K562 (cell line): ENCODE measurements at regions not wholly inside any gene's neighbourhood (a gene's known extent, or its start where the extent isn't known, plus 50 kb on each side); places are given as distances from the start of the nearest gene placed in this dataset.

Experiments
- ATAC-seq: fragments of 200-7000 bp; cut with Tn5 transposase; 3 replicates; pipeline ENCODE4 v1.9.1; 2020; ENCODE audit warnings: moderate library complexity
- BruUV-seq: library from RNA; stranded (reverse); fragments of 400-500 nt; replicated peaks from 2 replicates; lab custom pipeline; 2021; lab: Mats Ljungman, UMichigan
- CTCF ChIA-PET: fragments of 300-600 bp; formaldehyde crosslinking; extraction: SDS; loops from one replicate; lab custom pipeline; 2021; ENCODE audit warnings: low intra/inter-chr PET ratio; lab: Yijun Ruan, JAX
- POLR2A ChIA-PET: fragments of 300-600, 350-650 bp; sonication (Branson Sonifier 250); formaldehyde crosslinking; extraction: SDS; loops from one replicate; lab custom pipeline; 2021; ENCODE audit warnings: antibody characterized with exemption, inconsistent platforms; lab: Yijun Ruan, JAX
- DNase-seq, 4 experiments: peaks; one replicate each; pipeline versions ENCODE4 v3.0.0 to v3.0.0-alpha.2; 2011 to 2018; ENCODE audit warnings: low spot score in 3 of 4, mixed read lengths in 3 of 4; ENCODE audit errors: extremely low read depth in 1 of 4
- FAIRE-seq: peaks from 2 replicates; lab custom pipeline; 2011; peaks lifted over from hg19 to GRCh38; lab: Jason Lieb, UNC
- H2AFZ ChIP-seq: 2 replicates; pipeline ENCODE4 v1.6.0; 2011; ENCODE audit warnings: low read depth, low read length, control low read depth, inconsistent platforms
- H3K27ac ChIP-seq: fragments of 200-600 bp; 3 replicates; pipeline ENCODE4 v1.8.0; 2011; ENCODE audit warnings: low read depth, mild to moderate bottlenecking, control low read depth, inconsistent platforms, low read length, moderate library complexity, mixed read lengths; ENCODE audit errors: extremely low read depth
- H3K27me3 ChIP-seq, 2 experiments: fragments of 300-600 bp in 1 of 2; 2 replicates in 1 of 2; 3 replicates in 1 of 2; pipeline versions ENCODE4 v1.6.0 to v1.8.0; 2011; ENCODE audit warnings: inconsistent platforms in 2 of 2, low read length in 2 of 2, mild to moderate bottlenecking in 1 of 2, mixed read lengths in 1 of 2, moderate library complexity in 1 of 2; ENCODE audit not compliant: control insufficient read depth in 2 of 2, insufficient read depth in 2 of 2
- H3K36me3 ChIP-seq: fragments of 300-600 bp; 3 replicates; pipeline ENCODE4 v1.8.0; 2011; ENCODE audit warnings: mild to moderate bottlenecking, low read length, inconsistent platforms; ENCODE audit not compliant: control insufficient read depth, insufficient read depth
- H3K4me1 ChIP-seq, 2 experiments: fragments of 200-600 bp in 1 of 2; replicated peaks in 1 of 2; 2 replicates in 1 of 2; 3 replicates in 1 of 2; pipeline versions ENCODE4 v1.5.1 to v1.8.0; 2011; ENCODE audit warnings: inconsistent platforms in 2 of 2, low read length in 2 of 2, mild to moderate bottlenecking in 1 of 2, mixed read lengths in 1 of 2, moderate library complexity in 1 of 2; ENCODE audit not compliant: control insufficient read depth in 2 of 2, insufficient read depth in 2 of 2
- H3K4me2 ChIP-seq: 2 replicates; pipeline ENCODE4 v1.6.1; 2011; ENCODE audit warnings: low read length, control low read depth, inconsistent platforms, mixed read lengths; ENCODE audit not compliant: insufficient read depth
- H3K4me3 ChIP-seq: fragments of 200-600 bp; sonication (generic), shearing (Covaris generic); 2 replicates; pipeline ENCODE4 v1.5.1; 2016; ENCODE audit warnings: control low read depth, inconsistent platforms
- H3K79me2 ChIP-seq: fragments of 200-600 bp; 3 replicates; pipeline ENCODE4 v1.8.0; 2011; ENCODE audit warnings: low read length, inconsistent platforms; ENCODE audit not compliant: control insufficient read depth, insufficient read depth
- H3K9ac ChIP-seq, 2 experiments: 2 replicates each; pipeline versions ENCODE4 v1.6.0 to v1.6.1; 2011; ENCODE audit warnings: low read depth in 2 of 2, low read length in 2 of 2, control low read depth in 1 of 2, inconsistent platforms in 1 of 2, mild to moderate bottlenecking in 1 of 2, mixed read lengths in 1 of 2; ENCODE audit not compliant: insufficient read depth in 1 of 2
- H3K9me1 ChIP-seq: one replicate; pipeline ENCODE4 v1.6.0; 2011; ENCODE audit warnings: inconsistent platforms, mild to moderate bottlenecking, low read length, moderate library complexity; ENCODE audit not compliant: control insufficient read depth, insufficient read depth
- H3K9me3 ChIP-seq: replicated peaks from 2 replicates; pipeline ENCODE4 v1.5.1; 2011; ENCODE audit warnings: low read depth, low read length, inconsistent platforms; ENCODE audit not compliant: control insufficient read depth, insufficient read depth
- H4K20me1 ChIP-seq: replicated peaks from 2 replicates; pipeline ENCODE4 v1.6.1; 2011; ENCODE audit warnings: low read length, inconsistent platforms, mixed read lengths; ENCODE audit not compliant: control insufficient read depth, insufficient read depth
- BACH1 ChIP-seq: fragments of 200-800 bp; sonication (Bioruptor generic); IDR thresholded peaks from 2 replicates; pipeline ENCODE4 v1.6.1; 2016; ENCODE audit warnings: missing genetic modification characterization, missing compliant biosample characterization
- FOXA3 ChIP-seq, 2 experiments: fragments of 450-650 bp in 1 of 2; sonication (generic) in 1 of 2; formaldehyde crosslinking; IDR thresholded peaks in 1 of 2; conservative IDR thresholded peaks in 1 of 2; 2 replicates each; pipeline versions ENCODE4 v1.4.0 to v1.8.0; 2020 to 2022; ENCODE audit warnings: mild to moderate bottlenecking in 2 of 2, missing genetic modification reagents in 1 of 2
- FOXO4 ChIP-seq: fragments of 450-650 bp; formaldehyde crosslinking; IDR thresholded peaks from 2 replicates; pipeline ENCODE4 v1.4.0; 2020; ENCODE audit warnings: mild to moderate bottlenecking, moderate library complexity
- GATA2 ChIP-seq: sonication (generic); formaldehyde crosslinking; IDR thresholded peaks from 2 replicates; pipeline ENCODE4 v1.4.0; 2020; ENCODE audit warnings: mild to moderate bottlenecking, missing genetic modification reagents
- HDAC8 ChIP-seq: fragments of 450-650 bp; IDR thresholded peaks from 2 replicates; pipeline ENCODE4 v1.6.1; 2016; ENCODE audit warnings: mild to moderate bottlenecking, missing genetic modification characterization, moderate library complexity, missing compliant biosample characterization
- KDM4B ChIP-seq, 2 experiments: fragments of 450-650 bp in 1 of 2; sonication (generic) in 1 of 2; IDR thresholded peaks; 2 replicates each; pipeline ENCODE4 v1.6.1; 2016 to 2017; ENCODE audit warnings: borderline replicate concordance in 2 of 2, antibody characterized with exemption in 1 of 2, low read depth in 1 of 2, mild to moderate bottlenecking in 1 of 2
- NCOA1 ChIP-seq: fragments of 450-650 bp; IDR thresholded peaks from 2 replicates; pipeline ENCODE4 v1.6.1; 2016; ENCODE audit warnings: low read depth
- NFE2 ChIP-seq: IDR thresholded peaks from 2 replicates; pipeline ENCODE4 v1.6.1; 2014; ENCODE audit warnings: antibody characterized with exemption, low read depth
- PATZ1 ChIP-seq: fragments of 250-450 bp; sonication (Bioruptor Pico); IDR thresholded peaks from 2 replicates; pipeline ENCODE4 v1.5.0; 2020; ENCODE audit warnings: mild to moderate bottlenecking, borderline replicate concordance
- SIX5 ChIP-seq, 2 experiments: IDR thresholded peaks; 2 replicates each; pipeline ENCODE4 v1.6.1; 2011; ENCODE audit warnings: low read length in 2 of 2, borderline replicate concordance in 1 of 2, low read depth in 1 of 2, mild to moderate bottlenecking in 1 of 2, moderate library complexity in 1 of 2; ENCODE audit not compliant: insufficient read depth in 1 of 2
- SUPT5H ChIP-seq: fragments of 450-650 bp; IDR thresholded peaks from 2 replicates; pipeline ENCODE4 v1.6.1; 2016
- TARDBP ChIP-seq: fragments of 450-650 bp; IDR thresholded peaks from 2 replicates; pipeline ENCODE4 v1.6.1; 2016
- TFAP4 ChIP-seq: sonication (generic); formaldehyde crosslinking; IDR thresholded peaks from 2 replicates; pipeline ENCODE4 v1.8.0; 2022; ENCODE audit warnings: missing genetic modification reagents, mild to moderate bottlenecking, moderate library complexity, borderline replicate concordance
- ZFPM2 ChIP-seq: fragments of 250-450 bp; sonication (Bioruptor Pico); IDR thresholded peaks from 2 replicates; pipeline ENCODE4 v1.5.1; 2022; ENCODE audit warnings: mild to moderate bottlenecking
- ZHX1 ChIP-seq: fragments of 150-350 bp; conservative IDR thresholded peaks from 2 replicates; pipeline ENCODE4 v1.6.1; 2014; ENCODE audit warnings: low read length
- ZNF282 ChIP-seq: sonication (generic); formaldehyde crosslinking; IDR thresholded peaks from 2 replicates; pipeline ENCODE4 v1.8.1; 2023; ENCODE audit warnings: missing genetic modification reagents
- WGBS: fragments of 100-300 bp; shearing (Covaris generic); methylation state at CpG from one replicate; pipeline ENCODE4 v1.1.6; 2016; ENCODE audit warnings: low coverage, mixed read lengths; ENCODE audit not compliant: insufficient coverage; ENCODE audit errors: missing lambda C conversion rate; 5-methylcytosine and 5-hydroxymethylcytosine counted together
- in situ Hi-C: fragments of 300-500 bp; cut with MboI; formaldehyde crosslinking; loops from 4 replicates; pipeline ENCODE4 v1.15.0; 2018; ENCODE audit warnings: inconsistent platforms, mixed read lengths
- intact Hi-C: fragments of 100-400 bp; cut with micrococcal nuclease; formaldehyde crosslinking; loops from 2 replicates; pipeline ENCODE4 v1.14.2; 2022

GRCh38 chr13:112153364-112153763, 86.4 kb downstream of the SOX1 start:
- no peak overlapping the region for H2AFZ ChIP-seq
- H3K27ac ChIP-seq, result no peak overlapping the region
- no peaks in the 10 kb centered on the region for H3K27me3 ChIP-seq
- no peaks in the 10 kb centered on the region; the same call in 1 of the 2 replicates for H3K9me3 ChIP-seq
- intact Hi-C loops (no loop called here), in situ Hi-C loops (no loop called here)
- H3K9me1 ChIP-seq, result no peaks in the 10 kb centered on the region
- WGBS, result 0% methylated on average over 6 of the region's 9 CpGs
- no peak overlapping the region for H3K9ac ChIP-seq
- BruUV-seq, result no TSS peak
- ATAC-seq, result no peak
- ChIA-PET CTCF (no interaction called here), POLR2A (no interaction called here)
- DNase-seq, result no peak
- H4K20me1 ChIP-seq, result no peaks in the 10 kb centered on the region
- no peaks in the 10 kb centered on the region for H3K4me1 ChIP-seq
- H3K4me2 ChIP-seq, result no peak overlapping the region
- no peak for FAIRE-seq
- no peak overlapping the region for H3K4me3 ChIP-seq
- no peaks in the 10 kb centered on the region for H3K36me3 ChIP-seq
- H3K79me2 ChIP-seq, result no peaks in the 10 kb centered on the region
- TF ChIP-seq NCOA1 (no peak), ZHX1 (no peak), TFAP4 (no peak), NFE2 (no peak), FOXA3 (CRISPR knock-in tag; conservative IDR thresholded peaks at IDR 0.05 in 1 of 2, IDR thresholded peaks at IDR 0.05 in 1 of 2) (no peak), FOXO4 (CRISPR knock-in tag) (no peak), SUPT5H (no peak), HDAC8 (tag) (no peak), PATZ1 (CRISPR knock-in tag) (no peak), BACH1 (no peak), KDM4B (IDR thresholded peaks at IDR 0.05; ENCODE audit: borderline replicate concordance in 2 of 2, low read depth in 1 of 2) (no peak), SIX5 (IDR thresholded peaks at IDR 0.05; ENCODE audit: borderline replicate concordance in 1 of 2, insufficient read depth in 1 of 2, low read depth in 1 of 2, low read length in 2 of 2) (no peak), ZNF282 (CRISPR knock-in tag) (no peak), GATA2 (CRISPR knock-in tag) (no peak), ZFPM2 (CRISPR knock-in tag) (no peak), TARDBP (no peak)
